ENCODE measurements at regions not wholly inside any gene's neighbourhood (a gene's known extent, or its start where the extent isn't known, plus 50 kb on each side); places are given as distances from the start of the nearest gene placed in this dataset.

GRCh38 chr15:62672268-62672667 lies 370.3 kb upstream of the TPM1 start:
- TF ChIP-seq TCF7 (CRISPR knock-in tag; IDR thresholded peaks at IDR 0.05; ENCODE audit: low read depth) (no peak), ZNF396 (CRISPR knock-in tag; IDR thresholded peaks at IDR 0.05; ENCODE audit: borderline replicate concordance) (no peak), CTCF (IDR thresholded peaks at IDR 0.05) (no peak), ZNF512 (CRISPR knock-in tag; IDR thresholded peaks at IDR 0.05; ENCODE audit: borderline replicate concordance) (no peak)
